Left forelimb (tissue), 1 donor: ENCODE measurements at regions not wholly inside any gene's neighbourhood (a gene's known extent, or its start where the extent isn't known, plus 50 kb on each side); places are given as distances from the start of the nearest gene placed in this dataset.

ENCODE experiments used
- DNase-seq: peaks from one replicate; pipeline ENCODE4 v3.0.0-alpha.2; 2018; ENCODE audit warnings: low spot score

- DNase-seq = no peak
Observed at GRCh38 chr2:46813020-46813415, 102.6 kb downstream of the MCFD2 start.
